OCI-LY3 (cell line): ENCODE measurements at regions not wholly inside any gene's neighbourhood (a gene's known extent, or its start where the extent isn't known, plus 50 kb on each side); places are given as distances from the start of the nearest gene placed in this dataset.

ENCODE experiments used
- EZH2phosphoT487 ChIP-seq: fragments of 200-600 bp; shearing (Covaris generic); IDR thresholded peaks from 2 replicates; pipeline ENCODE4 v1.6.1; 2018; ENCODE audit warnings: antibody characterized with exemption, mixed run types, low read depth
- TF ChIP-seq, protein P1 (sequence below): fragments of 200-600, 300-600 bp; sonication (generic); IDR thresholded peaks from 2 replicates; pipeline ENCODE4 v1.5.1; 2014; ENCODE audit warnings: antibody characterized with exemption, low read length, low read depth

DNA sequence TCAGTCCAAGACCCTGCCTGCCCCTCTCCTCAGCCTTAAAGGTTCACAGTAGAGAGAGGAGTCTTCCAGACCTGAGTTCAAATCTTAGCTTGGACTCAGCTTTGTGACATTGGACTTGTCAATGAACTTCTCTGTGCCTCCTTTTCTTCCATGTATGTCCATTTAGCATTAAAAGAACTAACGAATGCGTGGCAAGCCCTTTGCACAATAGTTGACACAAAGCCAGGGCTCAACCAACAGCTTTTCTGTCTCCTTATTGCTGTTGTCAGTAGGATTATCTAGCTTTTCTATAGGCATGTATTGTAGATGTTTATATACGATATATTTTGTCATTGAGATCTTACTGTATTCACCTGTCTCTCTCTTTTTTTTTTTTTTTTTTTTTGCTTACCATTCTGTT, 450.8 kb downstream of the PTPRU start:
- TF ChIP-seq, protein P1, sequence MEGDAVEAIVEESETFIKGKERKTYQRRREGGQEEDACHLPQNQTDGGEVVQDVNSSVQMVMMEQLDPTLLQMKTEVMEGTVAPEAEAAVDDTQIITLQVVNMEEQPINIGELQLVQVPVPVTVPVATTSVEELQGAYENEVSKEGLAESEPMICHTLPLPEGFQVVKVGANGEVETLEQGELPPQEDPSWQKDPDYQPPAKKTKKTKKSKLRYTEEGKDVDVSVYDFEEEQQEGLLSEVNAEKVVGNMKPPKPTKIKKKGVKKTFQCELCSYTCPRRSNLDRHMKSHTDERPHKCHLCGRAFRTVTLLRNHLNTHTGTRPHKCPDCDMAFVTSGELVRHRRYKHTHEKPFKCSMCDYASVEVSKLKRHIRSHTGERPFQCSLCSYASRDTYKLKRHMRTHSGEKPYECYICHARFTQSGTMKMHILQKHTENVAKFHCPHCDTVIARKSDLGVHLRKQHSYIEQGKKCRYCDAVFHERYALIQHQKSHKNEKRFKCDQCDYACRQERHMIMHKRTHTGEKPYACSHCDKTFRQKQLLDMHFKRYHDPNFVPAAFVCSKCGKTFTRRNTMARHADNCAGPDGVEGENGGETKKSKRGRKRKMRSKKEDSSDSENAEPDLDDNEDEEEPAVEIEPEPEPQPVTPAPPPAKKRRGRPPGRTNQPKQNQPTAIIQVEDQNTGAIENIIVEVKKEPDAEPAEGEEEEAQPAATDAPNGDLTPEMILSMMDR = no peak
- TF ChIP-seq EZH2phosphoT487 = no peak
